Panc1 (cell line): ENCODE measurements at regions not wholly inside any gene's neighbourhood (a gene's known extent, or its start where the extent isn't known, plus 50 kb on each side); places are given as distances from the start of the nearest gene placed in this dataset.

Experiments
- ATAC-seq: fragments of 200-7000 bp; cut with Tn5 transposase; 2 replicates; pipeline ENCODE4 v1.9.1; 2020; ENCODE audit warnings: mild to moderate bottlenecking, moderate library complexity
- BruUV-seq: library from RNA; stranded (reverse); fragments of 400-500 nt; replicated peaks from 2 replicates; lab custom pipeline; 2021; lab: Mats Ljungman, UMichigan
- CTCF ChIA-PET: fragments of 300-600 bp; sonication (Branson Sonifier 250); formaldehyde crosslinking; loops from one replicate; lab custom pipeline; 2022; ENCODE audit warnings: antibody characterized with exemption; lab: Charles Lee
- POLR2A ChIA-PET: fragments of 300-600 bp; sonication (Branson Sonifier 250); formaldehyde crosslinking; loops from one replicate; lab custom pipeline; 2022; ENCODE audit warnings: antibody characterized with exemption; lab: Charles Lee
- DNase-seq: peaks from one replicate; pipeline ENCODE4 v3.0.0-alpha.2; 2010; ENCODE audit warnings: low read depth, low spot score
- H3K27ac ChIP-seq: 2 replicates; pipeline ENCODE4 v1.5.1; 2011; ENCODE audit warnings: mild to moderate bottlenecking, low read length, inconsistent platforms
- H3K27me3 ChIP-seq: fragments of 200-500 bp; sonication (Bioruptor generic); 2 replicates; pipeline ENCODE4 v1.6.0; 2014; ENCODE audit warnings: low read length, inconsistent platforms; ENCODE audit not compliant: control insufficient read depth, insufficient read depth
- H3K36me3 ChIP-seq: fragments of 200-500 bp; sonication (Bioruptor generic); 2 replicates; pipeline ENCODE4 v1.5.1; 2014; ENCODE audit warnings: inconsistent platforms, mild to moderate bottlenecking, low read length, moderate library complexity; ENCODE audit not compliant: control insufficient read depth, insufficient read depth
- H3K4me1 ChIP-seq: 2 replicates; pipeline ENCODE4 v1.5.1; 2011; ENCODE audit warnings: inconsistent platforms, mild to moderate bottlenecking, low read length, moderate library complexity; ENCODE audit not compliant: control insufficient read depth, insufficient read depth
- H3K4me3 ChIP-seq, 2 experiments: 2 replicates each; pipeline ENCODE4 v1.5.1; 2011 to 2012; ENCODE audit warnings: low read depth in 2 of 2, low read length in 2 of 2, mild to moderate bottlenecking in 2 of 2, inconsistent platforms in 1 of 2, moderate library complexity in 1 of 2
- H3K9me3 ChIP-seq: fragments of 200-500 bp; sonication (Bioruptor generic); 2 replicates; pipeline ENCODE4 v1.5.1; 2014; ENCODE audit warnings: low read depth, mild to moderate bottlenecking, inconsistent platforms, low read length, moderate library complexity; ENCODE audit not compliant: control insufficient read depth, insufficient read depth
- CTCF ChIP-seq: fragments of 450-650 bp; IDR thresholded peaks from 2 replicates; pipeline ENCODE4 v1.5.1; 2017; ENCODE audit warnings: mild to moderate bottlenecking
- POLR2AphosphoS5 ChIP-seq: IDR thresholded peaks from 2 replicates; pipeline ENCODE4 v1.6.1; 2012; ENCODE audit warnings: mild to moderate bottlenecking, low read depth, low read length, moderate library complexity
- REST ChIP-seq, 2 experiments: IDR thresholded peaks; 2 replicates each; pipeline ENCODE4 v1.6.1; 2011 to 2012; ENCODE audit warnings: low read depth in 2 of 2, control low read depth in 1 of 2, low read length in 1 of 2, mild to moderate bottlenecking in 1 of 2, moderate library complexity in 1 of 2; ENCODE audit not compliant: insufficient read depth in 1 of 2
- SIN3A ChIP-seq: IDR thresholded peaks from 2 replicates; pipeline ENCODE4 v1.6.1; 2012; ENCODE audit warnings: low read depth, mild to moderate bottlenecking, low read length, moderate library complexity, borderline replicate concordance; ENCODE audit not compliant: insufficient read depth
- TCF7L2 ChIP-seq: IDR thresholded peaks from 2 replicates; pipeline ENCODE4 v1.6.1; 2011; ENCODE audit warnings: mild to moderate bottlenecking, low read depth, low read length, inconsistent platforms
- in situ Hi-C: cut with HindIII; loops from 2 replicates; pipeline ENCODE4 v1.10.0; 2016; ENCODE audit warnings: low sequenced_read_pairs, low pct_unique_long_range_greater_than_20kb
- intact Hi-C: fragments of 100-400 bp; cut with micrococcal nuclease; formaldehyde crosslinking; loops from one replicate; pipeline ENCODE4 v1.10.0; 2022; ENCODE audit not compliant: unreplicated experiment

- ChIA-PET POLR2A (no interaction called here), CTCF (no interaction called here)
- no peaks in the 10 kb centered on the region for H3K4me1 ChIP-seq
- DNase-seq (no peak), ATAC-seq (no peak)
- no peak overlapping the region for H3K4me3 ChIP-seq
- in situ Hi-C loops = no loop called here
- TF ChIP-seq POLR2AphosphoS5 (no peak), TCF7L2 (no peak), CTCF (no peak)
- no peak overlapping the region for H3K27ac ChIP-seq
- H3K27me3 ChIP-seq = no peaks in the 10 kb centered on the region
- no TSS peak for BruUV-seq
- intact Hi-C loops = no loop called here
- no peaks in the 10 kb centered on the region for H3K9me3 ChIP-seq
- no peaks in the 10 kb centered on the region for H3K36me3 ChIP-seq
These were observed 163.2 kb upstream of the TAB2 start for GRCh38 chr6:149154261-149154821.

- in situ Hi-C loops (no loop called here), intact Hi-C loops (no loop called here)
- DNase-seq (no peak), ATAC-seq (no peak)
- H3K27ac ChIP-seq = no peak overlapping the region
- ChIA-PET POLR2A (no interaction called here), CTCF (no interaction called here)
- TF ChIP-seq POLR2AphosphoS5 = no peak
- TF ChIP-seq TCF7L2 = no peak
- no peak for TF ChIP-seq SIN3A
- TF ChIP-seq CTCF = no peak
- TF ChIP-seq REST (IDR thresholded peaks at IDR 0.05; ENCODE audit: insufficient read depth in 1 of 2, low read depth in 2 of 2, low read length in 1 of 2) = no peak
- no peaks in the 10 kb centered on the region for H3K36me3 ChIP-seq
- H3K9me3 ChIP-seq = no peaks in the 10 kb centered on the region
- no peak overlapping the region for H3K4me3 ChIP-seq
- BruUV-seq = no TSS peak
- H3K27me3 ChIP-seq = no peaks in the 10 kb centered on the region
- H3K4me1 ChIP-seq = no peaks in the 10 kb centered on the region
These were observed 160.4 kb upstream of the TAB2 start for GRCh38 chr6:149157126-149157525.

GRCh38 chr6:149158076-149158475 is 159.4 kb upstream of the TAB2 start:
- TF ChIP-seq POLR2AphosphoS5 (no peak), SIN3A (no peak), TCF7L2 (no peak), REST (IDR thresholded peaks at IDR 0.05; ENCODE audit: insufficient read depth in 1 of 2, low read depth in 2 of 2, low read length in 1 of 2) (no peak), CTCF (no peak)
- ATAC-seq (no peak), DNase-seq (no peak)
- Histone ChIP-seq H3K36me3 (no peaks in the 10 kb centered on the region), H3K4me3 (no peak overlapping the region), H3K9me3 (no peaks in the 10 kb centered on the region), H3K27ac (no peak overlapping the region), H3K4me1 (no peaks in the 10 kb centered on the region), H3K27me3 (no peaks in the 10 kb centered on the region)
- in situ Hi-C loops (no loop called here), intact Hi-C loops (no loop called here)
- ChIA-PET CTCF (no interaction called here), POLR2A (no interaction called here)
- BruUV-seq = no TSS peak
